Activated gamma-delta T cell treated with anti-CD3 and anti-CD28 coated beads, Interleukin-2, amount 50 U/mL, for 16 hours (primary cell): ENCODE measurements at regions not wholly inside any gene's neighbourhood (a gene's known extent, or its start where the extent isn't known, plus 50 kb on each side); places are given as distances from the start of the nearest gene placed in this dataset.
"Not testable (repeated sequence)": the region's sequence is repeated elsewhere in the genome, so short reads cannot be mapped to it uniquely, and the experiment has no call there.

Experiments
- DNase-seq: peaks from one replicate; pipeline ENCODE4 v3.0.0-alpha.2; 2020; ENCODE audit warnings: low read depth

GRCh38 chr7:82624965-82625364, 181.4 kb upstream of the CACNA2D1 start:
- no peak for DNase-seq

DNA sequence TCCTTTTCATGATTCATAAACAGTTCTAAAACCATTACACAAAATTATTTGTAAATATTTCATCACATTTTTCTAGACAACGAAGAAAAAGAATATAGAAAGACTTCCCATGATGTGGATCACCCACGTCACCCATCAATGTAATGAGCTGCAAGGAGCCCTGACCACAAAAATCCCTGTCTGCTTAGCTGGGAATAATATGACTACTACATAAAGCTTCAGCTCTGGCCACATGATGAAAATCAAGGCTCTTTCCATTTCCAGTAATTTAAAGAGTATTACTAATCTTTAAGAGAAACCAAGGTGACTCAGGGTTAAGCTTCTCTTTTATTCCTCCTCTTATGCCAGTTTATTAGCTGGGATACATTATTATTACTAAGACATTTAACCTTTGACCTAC, 180.8 kb upstream of the CACNA2D1 start:
- DNase-seq: no peak

DNA sequence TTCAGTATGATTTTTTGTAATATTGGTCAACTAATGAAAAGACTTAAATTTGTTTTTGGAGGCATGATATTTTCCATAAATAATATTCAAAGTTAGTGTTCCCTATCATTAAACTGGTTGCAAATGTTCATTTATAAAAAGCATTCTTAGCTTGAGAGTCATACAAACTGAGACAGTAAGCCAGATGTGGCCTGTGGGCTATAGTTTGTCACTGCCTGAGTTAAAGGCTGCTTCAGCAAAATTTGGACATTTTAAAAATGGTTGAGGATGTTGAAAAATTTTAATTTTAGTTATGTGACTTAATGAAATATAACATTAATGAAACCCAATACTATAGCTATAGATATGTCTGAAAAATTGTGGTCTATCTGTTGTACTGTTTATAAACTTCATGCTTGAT, 180.2 kb upstream of the CACNA2D1 start:
- DNase-seq: no peak

GRCh38 chr7:82617156-82617555, 173.6 kb upstream of the CACNA2D1 start:
- no peak for DNase-seq

GRCh38 chr7:82616059-82616728, 172.6 kb upstream of the CACNA2D1 start:
- no peak for DNase-seq

GRCh38 chr7:82615527-82615926, 171.9 kb upstream of the CACNA2D1 start:
- no peak for DNase-seq

DNA sequence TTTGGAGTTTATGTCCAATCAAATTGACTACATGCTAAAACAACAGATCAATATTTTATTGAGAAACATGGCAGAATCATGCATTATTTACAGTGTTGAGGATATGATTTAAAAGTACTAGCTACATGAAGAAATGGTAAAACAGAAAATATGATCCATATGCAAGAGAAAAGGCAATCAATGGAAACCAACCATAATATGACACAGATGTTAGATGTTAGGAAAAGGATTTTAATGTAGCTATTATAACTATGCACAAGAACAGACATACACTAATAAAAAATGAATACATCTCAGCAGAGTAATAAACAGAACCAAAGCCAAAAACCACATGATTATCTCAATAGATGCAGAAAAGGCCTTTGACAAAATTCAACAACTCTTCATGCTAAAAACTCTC, 166.2 kb upstream of the CACNA2D1 start:
- DNase-seq: no peak

DNA sequence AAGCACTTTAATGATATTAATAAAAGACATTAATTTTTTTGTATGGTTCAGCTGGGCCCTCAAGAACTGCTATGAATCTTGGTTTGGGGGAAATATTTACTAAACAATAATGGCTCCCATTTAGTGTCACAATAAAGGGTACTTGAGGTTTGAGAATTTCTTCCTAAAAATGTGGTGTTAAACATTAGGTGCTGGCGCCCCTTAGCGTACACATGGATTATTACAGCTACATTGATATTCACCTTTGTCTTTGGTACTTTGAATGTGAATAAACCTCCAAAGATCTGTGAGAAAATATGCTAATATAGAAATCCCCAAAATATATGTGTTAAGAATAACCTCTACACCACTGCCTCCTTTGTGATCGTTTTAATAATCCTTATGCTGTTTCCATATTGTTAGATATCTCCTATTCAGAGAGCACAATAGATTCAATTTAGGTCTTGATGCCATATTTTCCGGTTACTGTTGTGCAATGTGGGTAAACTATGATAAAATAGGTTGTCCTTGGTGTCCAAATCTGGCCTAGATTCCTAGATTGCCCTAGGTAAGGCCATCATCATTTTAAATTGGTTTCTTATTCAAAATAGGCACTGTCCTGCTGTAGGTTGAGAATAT, 161.8 kb upstream of the CACNA2D1 start:
- no peak for DNase-seq

DNA sequence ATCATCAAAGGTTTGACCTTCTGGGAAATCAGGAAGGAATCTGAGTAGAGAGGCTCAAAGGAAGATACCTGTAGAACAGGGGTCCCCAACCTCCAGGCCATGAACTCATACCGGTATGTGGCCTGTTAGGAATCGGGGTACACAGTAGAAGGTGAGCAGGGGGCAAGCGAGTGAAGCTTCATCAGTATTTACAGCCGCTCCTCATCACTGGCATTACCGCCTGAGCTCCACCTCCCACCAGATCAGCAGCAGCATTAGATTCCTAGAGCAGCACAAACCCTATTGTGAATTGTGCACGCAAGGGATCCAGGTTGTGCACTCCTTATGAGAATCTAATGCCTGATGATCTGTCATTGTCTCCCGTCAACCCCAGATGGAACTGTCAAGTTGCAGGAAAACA, 158.5 kb upstream of the CACNA2D1 start:
- no peak for DNase-seq

DNA sequence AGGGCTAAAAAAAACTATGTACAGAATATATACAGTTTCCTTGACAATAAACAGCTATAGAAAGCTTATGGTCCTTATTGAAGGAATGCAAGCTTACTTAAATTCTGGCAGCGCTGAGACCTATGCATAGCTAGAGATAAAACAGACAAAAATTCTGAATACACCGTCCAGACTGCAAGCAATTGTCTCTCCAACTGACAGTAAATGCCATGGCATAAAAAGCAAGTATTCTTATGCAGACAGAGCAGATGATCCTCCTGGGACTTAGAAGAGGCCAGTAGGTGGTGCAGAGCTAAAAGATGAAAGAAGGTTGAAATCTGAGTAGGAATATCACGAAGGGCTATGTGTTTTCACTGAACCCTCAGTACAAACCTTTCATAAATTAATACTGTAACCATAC, 157.0 kb upstream of the CACNA2D1 start:
- no peak for DNase-seq

DNA sequence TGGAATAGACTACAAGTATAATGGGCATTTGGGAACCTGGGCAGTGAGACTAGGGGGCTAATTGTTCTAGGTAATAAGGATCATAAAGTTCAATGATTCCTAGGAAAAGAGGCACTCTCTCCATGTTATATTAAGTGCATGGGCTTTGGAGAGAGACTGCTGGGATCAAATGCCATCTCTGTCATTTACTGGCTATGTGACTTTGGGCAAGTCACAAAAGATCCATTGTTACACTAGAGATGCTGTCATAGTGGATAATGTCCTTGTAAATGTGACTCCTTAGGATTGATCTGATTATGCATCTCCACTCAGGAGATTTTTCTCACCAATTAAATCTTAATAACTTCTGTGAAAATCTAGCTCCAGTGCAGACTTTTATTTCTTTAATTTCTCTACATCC, 156.3 kb upstream of the CACNA2D1 start:
- DNase-seq: no peak

DNA sequence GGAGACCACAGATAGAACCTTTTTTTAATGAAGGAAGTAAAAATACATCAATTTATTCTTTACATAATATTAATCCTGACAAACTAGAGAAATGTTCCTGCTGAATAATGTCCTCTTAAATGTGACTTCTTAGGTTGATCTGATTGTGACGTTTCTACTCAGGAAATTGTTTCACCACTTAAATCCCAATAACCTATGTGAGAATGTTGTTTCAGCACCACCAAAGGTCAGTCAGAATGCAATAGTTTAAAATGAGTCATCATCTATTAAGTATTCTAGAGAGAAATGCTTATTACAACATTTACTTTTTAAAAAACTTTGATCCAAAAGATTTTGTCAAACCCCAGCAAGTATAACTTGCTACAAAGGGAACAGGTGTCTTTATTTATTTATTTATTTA, 155.4 kb upstream of the CACNA2D1 start:
- DNase-seq: no peak

DNA sequence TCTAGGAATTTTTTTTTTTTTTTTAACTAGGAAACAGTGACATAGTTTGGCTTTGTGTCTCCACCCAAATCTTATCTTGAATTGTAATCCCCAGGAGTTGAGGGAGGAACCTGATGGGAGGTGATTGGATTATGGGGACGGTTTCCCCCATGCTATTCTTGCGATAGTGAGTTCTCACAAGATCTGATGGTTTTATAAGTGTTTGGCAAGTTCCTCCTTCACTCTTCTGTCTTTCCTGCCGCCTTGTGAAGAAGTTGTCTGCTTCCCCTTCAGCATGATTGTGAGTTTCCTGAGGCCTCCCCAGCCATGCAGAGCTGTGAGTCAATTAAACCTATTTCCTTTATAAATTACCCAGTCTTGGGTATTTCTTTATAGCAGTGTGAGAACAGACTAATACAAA, 152.2 kb upstream of the CACNA2D1 start:
- not testable (repeated sequence) for DNase-seq

GRCh38 chr7:82595176-82595575, 151.6 kb upstream of the CACNA2D1 start:
- DNase-seq: no peak

GRCh38 chr7:82594665-82595064, 151.1 kb upstream of the CACNA2D1 start:
- no peak for DNase-seq

GRCh38 chr7:82593780-82594179, 150.2 kb upstream of the CACNA2D1 start:
- no peak for DNase-seq

DNA sequence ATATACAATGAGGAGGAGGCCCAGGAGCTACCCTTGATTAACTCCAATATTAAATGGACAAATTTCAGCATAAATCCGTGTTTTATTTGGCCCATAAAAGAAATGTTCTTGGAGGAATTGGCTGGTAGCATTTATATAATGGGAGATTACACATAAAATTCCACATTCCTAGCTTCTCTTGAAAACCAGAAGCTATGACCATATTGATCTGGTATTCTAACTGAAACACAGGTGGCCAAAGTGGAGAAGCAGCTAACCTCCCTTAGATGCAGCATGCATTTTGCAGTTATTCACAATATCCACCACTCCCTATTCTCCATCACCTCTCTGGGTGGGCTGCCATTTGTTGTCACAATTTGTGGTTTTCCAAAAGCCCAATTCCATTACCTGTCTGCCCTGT, 148.8 kb upstream of the CACNA2D1 start:
- DNase-seq: no peak

DNA sequence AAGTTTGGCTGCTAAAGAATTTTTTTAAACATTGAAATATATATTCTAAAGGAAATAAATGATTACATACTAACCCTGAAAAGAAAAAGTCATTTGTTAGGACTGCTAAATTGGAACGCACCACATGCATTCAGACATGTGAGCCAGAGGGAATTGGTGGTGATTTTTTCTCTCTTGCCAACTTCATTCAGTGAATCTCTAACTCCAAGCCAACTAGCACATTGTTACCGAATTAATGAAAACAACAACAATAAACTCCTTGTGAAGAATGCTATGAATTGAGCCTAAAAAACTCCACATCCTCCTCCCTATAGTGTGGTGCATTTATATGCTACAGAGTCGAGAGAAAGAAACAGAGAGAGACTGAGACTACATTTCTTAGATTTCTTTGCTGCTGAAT, 135.5 kb upstream of the CACNA2D1 start:
- no peak for DNase-seq

- DNase-seq: no peak
These were observed 134.9 kb upstream of the CACNA2D1 start for GRCh38 chr7:82578430-82578829.

DNA sequence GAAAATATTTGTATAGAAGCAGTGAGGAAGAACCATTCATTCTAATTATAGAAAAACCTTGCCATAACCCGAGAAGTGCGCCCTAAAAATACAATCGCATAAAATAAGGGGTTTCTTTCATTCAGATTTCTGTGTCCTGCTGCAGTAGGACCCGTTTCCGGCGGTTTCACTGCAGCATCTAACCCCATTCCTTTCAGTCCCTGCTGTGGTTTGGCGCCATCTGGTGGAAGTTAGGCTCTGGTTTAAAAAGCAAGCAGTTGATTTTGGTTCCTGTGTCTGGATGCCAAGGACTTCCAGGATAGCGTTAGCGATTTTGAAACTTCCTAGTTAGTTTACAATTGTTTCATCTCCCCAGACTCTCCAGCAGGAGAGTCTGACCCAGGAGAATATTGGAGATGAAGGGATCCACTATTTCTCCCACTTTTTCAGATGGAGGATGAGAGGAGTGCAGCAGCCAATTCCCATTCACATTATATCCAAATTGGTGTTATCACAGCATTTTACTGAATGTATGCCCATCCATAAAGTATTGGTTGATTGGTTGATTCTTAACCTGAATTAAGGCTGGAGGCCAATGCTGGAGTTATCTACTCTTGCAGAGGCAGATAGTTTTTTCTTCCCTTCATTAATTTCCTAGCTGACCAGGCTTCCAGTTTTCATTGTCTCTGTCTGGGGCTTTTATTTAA, 128.8 kb upstream of the CACNA2D1 start:
- peak; percentile 53 for DNase-seq

GRCh38 chr7:82571047-82571446, 127.5 kb upstream of the CACNA2D1 start:
- DNase-seq: not testable (repeated sequence)

DNA sequence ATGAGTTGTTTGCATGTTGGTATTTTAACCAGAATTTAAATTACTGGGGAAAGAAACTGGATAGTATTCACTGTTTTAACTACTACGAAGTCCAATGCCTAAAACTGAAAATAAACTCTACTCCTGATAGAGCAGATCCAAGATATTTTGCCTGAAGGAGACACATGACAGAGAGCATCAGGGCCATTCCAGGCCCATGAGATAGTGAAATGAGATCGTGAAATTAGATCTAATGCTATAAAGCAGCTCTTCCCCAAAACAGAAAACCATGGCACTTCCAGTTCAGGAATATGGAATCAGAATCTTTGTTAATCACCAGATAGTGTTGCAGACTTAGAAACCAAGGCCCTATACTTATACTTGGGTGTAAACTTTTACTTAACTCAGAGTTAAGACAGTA, 124.3 kb upstream of the CACNA2D1 start:
- no peak for DNase-seq

- no peak for DNase-seq
These were observed 123.8 kb upstream of the CACNA2D1 start for GRCh38 chr7:82567356-82567755.

DNA sequence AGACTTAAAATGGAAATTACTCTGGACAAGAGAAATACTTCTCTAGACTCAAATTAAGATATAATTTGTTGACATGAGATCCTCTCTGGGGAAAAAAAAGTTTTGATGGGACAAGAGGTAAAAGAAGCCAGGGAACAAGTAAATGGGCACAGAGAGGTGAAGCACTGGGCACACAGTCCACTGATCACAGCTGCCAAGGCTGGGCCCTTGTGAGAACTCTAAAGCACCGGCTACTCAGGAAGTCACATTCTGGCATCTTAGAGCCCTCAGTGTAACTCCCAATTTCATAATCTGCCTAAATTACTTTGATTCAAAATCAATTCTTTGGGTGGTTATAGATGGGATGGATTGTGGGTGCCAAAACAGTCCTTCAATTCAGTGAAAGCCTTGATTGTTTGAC, 123.2 kb upstream of the CACNA2D1 start:
- DNase-seq: no peak
